HG03103 (cell line): ENCODE measurements at regions not wholly inside any gene's neighbourhood (a gene's known extent, or its start where the extent isn't known, plus 50 kb on each side); places are given as distances from the start of the nearest gene placed in this dataset.
"Not testable (repeated sequence)": the region's sequence is repeated elsewhere in the genome, so short reads cannot be mapped to it uniquely, and the experiment has no call there.

ENCODE experiments used
- ATAC-seq: cut with Tn5 transposase; IDR thresholded peaks from one replicate; pipeline ENCODE4 v1.9.1; 2021; ENCODE audit warnings: low read depth; ENCODE audit not compliant: unreplicated experiment

DNA sequence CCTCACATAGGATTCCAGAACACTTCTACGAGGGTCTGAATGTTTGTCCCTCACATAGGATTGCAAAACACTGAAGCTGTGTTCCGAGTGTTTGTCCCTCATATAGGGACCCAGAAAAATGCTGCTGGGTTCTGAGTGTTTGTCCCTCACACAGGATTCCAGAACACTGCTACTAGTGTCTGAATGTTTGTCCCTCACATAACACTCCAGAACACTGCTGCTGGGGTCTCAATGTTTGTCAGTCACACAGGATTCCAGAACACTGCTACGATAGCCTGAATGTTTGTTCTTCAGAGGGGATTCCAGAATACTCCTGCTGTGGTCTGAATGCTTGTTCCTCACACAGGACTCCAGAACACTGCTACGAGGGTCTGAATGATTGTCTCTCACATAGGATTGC, 218.7 kb downstream of the FOXD4L6 start:
- ATAC-seq = no peak

- ATAC-seq = not testable (repeated sequence)
Measured at GRCh38 chr9:40909111-40909510, 219.4 kb downstream of the FOXD4L6 start.

DNA sequence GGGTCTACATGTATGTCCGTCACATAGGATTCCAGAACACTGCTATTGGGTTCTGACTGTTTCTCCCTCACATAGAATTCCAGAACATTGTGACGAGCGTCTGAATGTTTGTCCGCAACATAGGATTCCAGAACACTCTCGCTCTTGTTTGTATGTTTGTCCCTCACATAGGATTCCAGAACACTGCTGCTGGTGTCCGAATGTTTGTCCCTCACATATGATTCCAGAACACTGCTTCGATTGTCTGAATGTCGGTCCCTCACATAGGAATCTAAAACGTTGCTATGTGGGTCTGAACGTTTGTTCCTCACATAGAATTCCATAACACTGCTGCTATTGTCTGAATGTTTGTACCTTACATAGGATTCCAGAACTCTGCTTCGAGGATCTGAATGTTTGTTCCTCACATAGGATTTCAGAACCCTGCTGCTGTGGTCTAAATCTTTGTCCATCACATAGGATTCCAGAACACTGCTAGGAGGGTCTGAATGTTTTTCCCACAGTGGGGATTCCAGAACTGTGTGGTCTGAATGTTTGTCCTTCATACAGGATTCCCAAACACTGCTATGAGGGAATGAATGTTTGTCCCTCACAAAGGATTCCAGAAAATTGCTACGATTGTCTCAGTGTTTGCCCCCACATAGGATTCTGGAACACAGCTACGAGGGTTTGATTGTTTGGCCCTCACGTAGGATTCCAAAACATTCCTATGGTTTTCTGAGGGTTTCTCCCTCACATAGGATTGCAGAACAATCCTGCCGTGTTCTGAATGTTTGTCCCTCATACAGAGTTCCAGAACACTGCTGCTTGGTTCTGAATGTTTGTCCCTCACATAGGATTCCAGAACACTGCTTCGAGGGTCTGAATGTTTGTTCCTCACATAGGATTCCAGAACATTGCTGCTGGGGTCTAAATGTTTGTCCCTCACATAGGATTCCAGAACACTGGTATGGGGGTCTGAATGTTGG, 220.5 kb downstream of the FOXD4L6 start:
- ATAC-seq = no peak

- ATAC-seq = not testable (repeated sequence)
Measured at GRCh38 chr9:40906879-40907278, 221.6 kb downstream of the FOXD4L6 start.

DNA sequence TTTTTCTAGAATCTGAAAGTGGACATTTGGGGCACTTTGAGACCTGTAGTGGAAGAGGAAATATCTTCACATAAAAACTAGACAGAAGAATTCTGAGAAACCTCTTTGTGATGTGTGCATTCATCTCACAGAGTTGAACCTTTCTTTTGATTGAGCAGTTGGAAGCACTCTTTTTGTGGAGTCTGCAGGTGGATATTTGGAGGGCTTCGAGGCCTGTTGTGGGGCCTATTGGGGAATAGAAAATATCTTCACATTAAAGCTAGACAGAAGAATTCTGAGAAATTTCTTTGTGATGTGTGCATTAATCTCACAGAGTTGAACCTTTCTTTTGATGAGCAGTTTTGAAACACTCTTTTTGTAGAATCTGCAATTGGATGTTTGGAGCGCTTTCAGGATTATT, 236.2 kb downstream of the FOXD4L6 start:
- ATAC-seq = not testable (repeated sequence)

- ATAC-seq = not testable (repeated sequence)
Measured at GRCh38 chr9:40885858-40886257, 242.6 kb downstream of the FOXD4L6 start.

DNA sequence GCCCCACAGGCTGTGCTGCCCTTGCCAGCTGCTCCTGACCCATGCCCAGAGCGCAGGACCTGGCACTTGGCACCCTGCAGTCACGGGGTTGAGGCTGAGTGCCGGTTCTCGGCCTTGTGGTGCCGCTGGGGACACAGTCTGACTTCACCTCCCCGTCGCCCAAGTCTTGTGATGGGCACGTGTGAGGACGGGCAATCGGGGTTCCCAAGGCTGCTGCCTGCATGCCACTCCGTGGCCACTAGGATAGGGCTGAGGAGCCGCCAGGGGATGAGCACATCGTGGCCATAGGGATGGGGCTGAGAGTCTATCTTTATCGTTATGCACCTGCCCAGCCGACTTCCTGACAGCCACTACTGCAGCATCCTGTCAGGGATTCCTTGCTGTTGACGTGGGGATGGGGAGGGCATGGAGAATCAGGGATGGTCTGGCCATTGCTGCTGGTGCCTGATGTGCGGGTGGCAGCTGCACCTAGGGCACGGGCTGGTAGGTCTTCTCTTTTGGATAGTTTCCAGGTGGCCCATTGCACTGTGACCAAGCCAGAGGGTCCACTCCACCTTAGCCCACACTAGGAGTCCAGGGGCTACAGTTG, 243.5 kb downstream of the FOXD4L6 start:
- not testable (repeated sequence) for ATAC-seq

- no peak for ATAC-seq
Measured at GRCh38 chr9:40884072-40884901, 244.2 kb downstream of the FOXD4L6 start.

DNA sequence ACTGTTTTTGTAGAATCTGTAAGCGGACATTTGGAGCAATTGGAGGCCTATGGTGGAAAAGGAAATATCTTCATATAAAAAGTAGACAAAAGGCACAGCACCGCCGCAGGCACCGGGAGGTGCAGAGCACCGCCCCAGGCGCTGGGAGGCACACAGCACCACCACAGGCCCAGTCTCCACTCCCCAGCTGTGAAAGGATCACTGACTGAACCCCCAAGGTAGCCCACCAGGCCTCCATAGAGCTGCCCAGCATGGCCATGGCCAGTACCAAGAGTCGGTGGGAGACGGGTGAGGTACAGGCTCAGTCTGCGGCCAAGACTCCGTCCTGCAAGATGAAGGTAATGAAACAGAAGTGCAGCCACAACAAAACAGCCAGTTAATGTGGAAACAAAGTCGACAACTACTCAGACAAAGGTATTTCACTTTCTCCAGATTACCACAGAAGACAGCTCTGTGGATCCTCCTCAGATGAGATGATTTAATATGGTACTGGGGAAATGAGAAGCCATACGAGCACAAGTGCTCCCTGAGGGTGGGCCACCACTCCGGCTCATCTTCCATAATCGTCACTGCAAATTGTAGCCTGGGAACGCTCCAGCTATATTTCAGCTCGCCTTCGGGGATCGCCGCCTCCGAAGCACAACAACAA, 244.9 kb downstream of the FOXD4L6 start:
- not testable (repeated sequence) for ATAC-seq

- not testable (repeated sequence) for ATAC-seq
Measured at GRCh38 chr9:40873753-40874295, 254.7 kb downstream of the FOXD4L6 start.

GRCh38 chr9:40868437-40868836, 260.0 kb downstream of the FOXD4L6 start:
- ATAC-seq = not testable (repeated sequence)
